Type B pancreatic cell (in vitro differentiated cells): ENCODE measurements at regions not wholly inside any gene's neighbourhood (a gene's known extent, or its start where the extent isn't known, plus 50 kb on each side); places are given as distances from the start of the nearest gene placed in this dataset.
A peak's percentile ranks its signal among the peaks of the same experiment; 100 is the strongest.

ENCODE experiments used
- DNase-seq: peaks from one replicate; pipeline ENCODE4 v3.0.0; 2021; ENCODE audit warnings: mixed read lengths; ENCODE audit not compliant: unreplicated experiment; ENCODE audit errors: extremely low spot score
- H3K27ac Mint-ChIP-seq: 2 replicates; pipeline ENCODE4 v1.8.0; 2021; ENCODE audit warnings: mild to moderate bottlenecking, mixed read lengths
- H3K27me3 Mint-ChIP-seq: 2 replicates; pipeline ENCODE4 v1.8.0; 2021; ENCODE audit warnings: mixed read lengths
- H3K36me3 Mint-ChIP-seq: 2 replicates; pipeline ENCODE4 v1.8.0; 2021; ENCODE audit warnings: mixed read lengths
- H3K4me1 Mint-ChIP-seq: one replicate; pipeline ENCODE4 v1.8.0; 2021; ENCODE audit warnings: mixed read lengths; ENCODE audit not compliant: unreplicated experiment
- H3K4me3 Mint-ChIP-seq: 2 replicates; pipeline ENCODE4 v1.8.0; 2021; ENCODE audit warnings: mild to moderate bottlenecking, mixed read lengths
- H3K9me3 Mint-ChIP-seq: 2 replicates; pipeline ENCODE4 v1.8.0; 2021; ENCODE audit warnings: mixed read lengths
- TF ChIP-seq, protein P1 (sequence below): fragments of 200-600 bp; sonication (generic); conservative IDR thresholded peaks from 2 replicates; pipeline ENCODE4 v1.5.0; 2021; ENCODE audit warnings: antibody characterized with exemption, mild to moderate bottlenecking

GRCh38 chr14:101196795-101197590 lies 293.5 kb upstream of the RTL1 start:
- peak; percentile 59 for DNase-seq
- Mint-ChIP-seq H3K4me3 (no peak overlapping the region), H3K27me3 (no peaks in the 10 kb centered on the region), H3K4me1 (peaks cover 9% of the 10 kb centered on the region), H3K27ac (no peak overlapping the region), H3K36me3 (no peaks in the 10 kb centered on the region), H3K9me3 (no peaks in the 10 kb centered on the region)
- TF ChIP-seq, protein P1, sequence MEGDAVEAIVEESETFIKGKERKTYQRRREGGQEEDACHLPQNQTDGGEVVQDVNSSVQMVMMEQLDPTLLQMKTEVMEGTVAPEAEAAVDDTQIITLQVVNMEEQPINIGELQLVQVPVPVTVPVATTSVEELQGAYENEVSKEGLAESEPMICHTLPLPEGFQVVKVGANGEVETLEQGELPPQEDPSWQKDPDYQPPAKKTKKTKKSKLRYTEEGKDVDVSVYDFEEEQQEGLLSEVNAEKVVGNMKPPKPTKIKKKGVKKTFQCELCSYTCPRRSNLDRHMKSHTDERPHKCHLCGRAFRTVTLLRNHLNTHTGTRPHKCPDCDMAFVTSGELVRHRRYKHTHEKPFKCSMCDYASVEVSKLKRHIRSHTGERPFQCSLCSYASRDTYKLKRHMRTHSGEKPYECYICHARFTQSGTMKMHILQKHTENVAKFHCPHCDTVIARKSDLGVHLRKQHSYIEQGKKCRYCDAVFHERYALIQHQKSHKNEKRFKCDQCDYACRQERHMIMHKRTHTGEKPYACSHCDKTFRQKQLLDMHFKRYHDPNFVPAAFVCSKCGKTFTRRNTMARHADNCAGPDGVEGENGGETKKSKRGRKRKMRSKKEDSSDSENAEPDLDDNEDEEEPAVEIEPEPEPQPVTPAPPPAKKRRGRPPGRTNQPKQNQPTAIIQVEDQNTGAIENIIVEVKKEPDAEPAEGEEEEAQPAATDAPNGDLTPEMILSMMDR: no peak

DNA sequence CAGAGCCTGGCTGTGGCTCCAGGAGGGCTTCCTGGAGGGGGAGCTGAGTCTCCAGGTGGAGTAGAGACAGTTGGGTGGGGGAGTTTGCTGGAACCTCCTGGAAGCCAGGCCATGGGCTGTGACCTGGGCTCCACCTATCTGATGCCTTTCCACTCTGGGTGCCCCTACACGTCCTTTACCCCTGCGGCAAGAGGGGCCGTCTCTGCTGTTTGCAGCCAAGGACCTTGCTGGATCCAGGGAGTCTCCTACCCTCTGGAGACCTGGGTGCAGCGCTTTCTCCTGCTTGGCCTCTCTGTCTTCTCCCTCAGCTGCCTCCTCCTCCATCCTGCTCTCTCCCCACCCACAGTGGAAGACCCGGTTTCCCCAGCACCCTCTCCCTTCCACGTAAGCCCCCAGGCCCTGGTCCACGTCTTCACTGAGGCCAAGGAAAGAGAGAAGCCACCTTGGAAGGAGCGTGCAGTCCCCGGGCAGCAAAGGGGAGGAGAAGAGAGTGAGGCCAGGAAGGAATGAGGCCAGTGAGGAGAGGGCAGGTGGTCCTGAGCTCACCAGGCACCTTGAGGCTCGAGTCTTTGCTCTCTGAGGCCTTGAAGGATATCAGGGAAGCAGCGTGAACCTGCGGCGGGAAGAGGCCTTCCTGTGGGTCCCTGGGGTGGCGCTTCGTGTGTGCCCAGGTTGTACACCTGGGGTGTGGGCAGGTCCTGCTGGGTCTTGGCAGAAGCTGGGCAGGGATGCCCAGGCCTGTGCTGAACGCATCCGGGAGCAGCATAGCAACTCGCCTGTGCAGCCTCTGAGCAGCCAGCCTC lies 294.3 kb upstream of the RTL1 start:
- Mint-ChIP-seq H3K4me3 (no peak overlapping the region), H3K4me1 (peaks cover 9% of the 10 kb centered on the region), H3K36me3 (no peaks in the 10 kb centered on the region), H3K9me3 (no peaks in the 10 kb centered on the region), H3K27ac (no peak overlapping the region), H3K27me3 (no peaks in the 10 kb centered on the region)
- TF ChIP-seq, protein P1: no peak
- DNase-seq: peak; percentile 53

GRCh38 chr14:101198398-101199027 lies 295.0 kb upstream of the RTL1 start:
- Mint-ChIP-seq H3K9me3 (no peaks in the 10 kb centered on the region), H3K4me3 (no peak overlapping the region), H3K36me3 (no peaks in the 10 kb centered on the region), H3K4me1 (peaks cover 9% of the 10 kb centered on the region), H3K27ac (no peak overlapping the region), H3K27me3 (no peaks in the 10 kb centered on the region)
- TF ChIP-seq, protein P1: no peak
- DNase-seq: peak; percentile 67

DNA sequence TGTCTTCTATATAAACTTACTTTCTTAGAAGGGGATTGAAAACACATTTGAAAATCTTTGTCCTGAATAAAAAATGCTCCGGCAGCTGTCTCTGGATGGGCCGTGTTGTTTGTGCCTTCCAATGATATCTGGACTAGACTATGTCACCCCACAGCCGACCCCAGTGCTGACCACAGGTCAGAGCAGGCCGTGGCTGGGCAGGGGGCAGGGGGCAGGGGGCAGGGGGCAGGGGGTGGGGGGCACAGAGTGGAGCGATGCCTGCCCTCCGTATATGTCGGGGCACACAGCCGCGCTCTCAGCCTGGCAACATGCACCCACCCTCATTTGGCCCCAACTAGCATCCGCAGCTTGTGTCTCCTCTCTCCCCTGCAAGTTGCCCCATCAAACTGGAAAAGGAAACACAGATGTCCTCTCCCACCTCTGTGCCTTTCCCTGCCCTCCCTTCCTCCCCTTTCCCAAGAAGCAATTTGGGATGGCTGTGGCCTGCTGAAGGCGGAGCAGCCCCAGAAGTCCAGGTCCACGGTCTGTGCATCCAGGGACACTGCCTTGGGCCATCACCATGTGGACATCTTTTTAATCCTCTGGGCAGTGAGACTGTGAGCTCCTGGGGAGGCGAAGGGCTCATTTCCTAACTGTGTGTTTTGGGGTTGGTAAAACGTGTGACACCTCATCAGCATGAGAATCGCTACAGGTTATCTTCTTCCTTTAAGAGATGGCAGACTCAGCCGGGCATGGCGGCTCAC lies 295.7 kb upstream of the RTL1 start:
- peaks cover 3% of the 10 kb centered on the region for H3K9me3 Mint-ChIP-seq
- no peak overlapping the region for H3K4me3 Mint-ChIP-seq
- H3K27me3 Mint-ChIP-seq: no peaks in the 10 kb centered on the region
- TF ChIP-seq, protein P1: no peak
- H3K27ac Mint-ChIP-seq: no peak overlapping the region
- peak; percentile 25 for DNase-seq
- no peaks in the 10 kb centered on the region for H3K36me3 Mint-ChIP-seq
- peaks cover 9% of the 10 kb centered on the region for H3K4me1 Mint-ChIP-seq

DNA sequence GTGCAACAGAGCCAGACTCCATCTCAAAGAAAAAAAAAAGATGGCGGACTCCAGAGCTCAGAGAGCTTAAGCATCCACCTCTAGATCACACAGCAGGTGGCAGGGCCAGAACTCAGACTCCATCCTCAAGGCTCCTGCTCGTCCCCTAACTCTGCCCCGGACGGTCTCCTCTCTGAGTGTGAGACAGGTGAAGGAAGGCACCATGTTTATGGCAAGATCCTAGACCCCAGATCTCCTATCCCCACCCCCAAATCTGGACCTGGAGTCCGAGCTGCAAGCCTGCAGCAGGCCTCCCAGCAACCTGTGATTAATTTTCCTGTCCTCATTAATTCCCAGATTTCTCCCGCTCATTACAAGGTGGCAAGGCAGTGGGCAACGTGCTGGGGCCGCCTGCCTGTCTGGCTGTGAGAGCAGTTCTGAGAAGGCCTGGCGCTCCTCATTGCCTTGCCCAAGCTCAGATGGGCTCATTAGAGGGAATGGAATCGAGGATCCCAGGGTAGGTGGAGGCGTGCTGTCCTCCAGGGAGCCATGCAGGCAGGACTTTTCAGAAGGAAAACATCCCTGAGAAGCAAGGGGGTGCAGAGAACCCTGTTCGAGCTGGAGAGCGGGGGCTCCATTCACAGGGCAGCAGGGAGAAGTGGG lies 296.6 kb upstream of the RTL1 start:
- Mint-ChIP-seq H3K27ac (no peak overlapping the region), H3K36me3 (no peaks in the 10 kb centered on the region), H3K4me1 (peaks cover 9% of the 10 kb centered on the region), H3K27me3 (no peaks in the 10 kb centered on the region), H3K4me3 (no peak overlapping the region), H3K9me3 (peaks cover 3% of the 10 kb centered on the region)
- peak; percentile 50 for DNase-seq
- TF ChIP-seq, protein P1: no peak
